ENCODE measurements at regions not wholly inside any gene's neighbourhood (a gene's known extent, or its start where the extent isn't known, plus 50 kb on each side); places are given as distances from the start of the nearest gene placed in this dataset.

DNA sequence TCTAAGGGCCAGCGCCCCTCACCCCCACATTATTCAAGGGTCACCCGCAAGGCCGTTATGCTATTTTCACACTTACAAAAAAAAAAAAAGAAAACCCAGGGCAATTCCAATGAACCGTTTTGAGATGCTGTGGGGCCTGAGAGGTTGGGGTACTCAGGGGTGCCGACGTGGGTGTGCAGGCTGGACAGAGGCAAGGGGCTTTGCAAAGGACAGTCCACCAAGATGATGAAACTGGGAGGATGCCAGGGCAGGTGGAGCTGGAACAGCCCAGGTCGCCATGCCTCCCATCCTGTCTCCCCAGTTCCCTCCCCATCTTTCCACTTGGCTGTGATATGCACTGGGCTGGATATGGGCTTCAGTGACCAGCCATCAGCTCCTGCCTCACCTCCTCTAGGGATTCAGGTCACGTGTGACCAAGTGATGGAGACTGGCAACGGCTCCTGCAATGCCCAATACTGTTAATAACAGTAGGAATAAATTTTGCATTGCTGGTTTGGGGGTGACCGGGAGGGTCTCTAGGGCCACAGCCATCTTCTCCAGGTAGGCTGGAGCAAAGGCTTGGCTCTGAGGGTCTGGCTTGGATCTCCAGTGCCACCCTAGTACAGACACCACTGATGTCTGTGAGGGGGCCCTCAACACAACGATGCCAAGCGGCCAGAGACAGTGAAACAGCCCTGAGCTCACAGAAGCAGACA lies 151.3 kb upstream of the TNRC6C start:
- DNase-seq (ENCODE audit: low read depth in 1 of 2, low spot score in 1 of 2), result no peak
- TF ChIP-seq JUND (IDR thresholded peaks at IDR 0.05; ENCODE audit: low read depth), result no peak
- in situ Hi-C loops (cut with HindIII; ENCODE audit: low pct_unique_long_range_greater_than_20kb, low sequenced_read_pairs), result no loop called here

DNA sequence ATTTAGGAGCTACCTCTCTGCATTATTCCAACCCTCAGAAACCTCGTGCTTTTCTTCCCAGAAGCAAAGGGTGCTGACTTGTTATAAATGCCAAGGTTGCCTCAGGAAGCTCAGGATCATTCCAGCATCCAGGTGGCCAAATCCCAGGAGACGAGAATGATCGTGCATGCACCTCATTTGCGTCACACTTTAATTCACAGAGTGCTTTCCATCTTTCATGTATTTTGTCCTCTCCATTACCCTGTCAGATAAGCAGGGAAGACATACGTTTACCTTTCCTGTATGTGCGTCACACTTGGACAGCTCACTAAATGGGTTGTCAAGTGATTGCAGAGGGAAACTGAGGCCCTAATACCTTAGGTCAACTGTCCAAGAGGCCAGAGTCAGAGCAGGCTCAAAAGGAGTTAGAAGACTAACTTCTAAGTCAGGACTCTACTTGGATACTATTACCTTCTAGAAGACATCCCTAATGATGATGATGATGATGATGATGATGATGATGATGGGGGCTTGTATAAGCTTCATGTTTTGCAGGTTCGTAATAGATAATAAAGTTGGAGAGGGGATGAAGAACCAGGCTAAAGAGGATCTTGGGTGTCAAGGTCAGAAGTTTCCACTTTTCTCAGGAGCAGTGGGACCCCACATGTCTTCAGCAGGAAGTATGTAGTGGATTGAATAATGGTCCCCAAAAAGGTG lies 150.6 kb upstream of the TNRC6C start:
- in situ Hi-C loops (cut with HindIII; ENCODE audit: low pct_unique_long_range_greater_than_20kb, low sequenced_read_pairs), result no loop called here
- no peak for TF ChIP-seq JUND (IDR thresholded peaks at IDR 0.05; ENCODE audit: low read depth)
- no peak for DNase-seq (ENCODE audit: low read depth in 1 of 2, low spot score in 1 of 2)

DNA sequence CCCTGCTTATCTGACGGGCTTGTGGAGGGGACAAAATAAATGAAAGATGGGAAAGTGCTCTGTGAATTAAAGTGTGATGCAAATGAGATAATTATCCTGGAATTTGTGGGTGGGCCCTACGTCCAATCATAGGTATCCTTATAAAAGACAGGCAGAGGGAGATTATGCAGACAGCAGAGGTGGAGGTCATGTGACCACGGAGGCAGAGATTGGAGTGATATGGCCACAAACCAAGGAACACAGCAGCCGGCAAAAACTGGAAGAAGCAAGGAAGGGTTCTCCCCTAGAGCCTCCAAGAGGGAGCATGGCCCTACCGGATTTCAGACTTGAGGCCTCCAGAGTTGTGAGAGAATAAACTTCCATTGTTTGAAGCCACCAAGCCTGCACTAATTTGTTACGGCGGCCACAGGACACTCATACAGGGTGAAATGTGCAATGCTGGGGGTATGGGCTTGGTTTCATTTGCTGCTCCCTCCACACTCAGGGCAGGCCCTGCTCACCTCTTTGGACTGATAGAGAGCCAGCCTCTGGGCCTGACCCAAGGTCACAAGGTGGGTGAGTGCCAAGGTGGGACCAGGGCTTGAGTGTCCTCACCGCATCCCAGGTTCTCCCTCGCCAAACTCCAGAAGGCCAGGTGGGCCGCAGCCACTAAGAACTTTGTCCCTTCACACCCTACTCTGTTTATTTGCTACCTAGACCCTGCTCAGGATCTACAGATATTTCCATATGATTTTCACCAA lies 149.6 kb upstream of the TNRC6C start:
- in situ Hi-C loops (cut with HindIII; ENCODE audit: low pct_unique_long_range_greater_than_20kb, low sequenced_read_pairs), result no loop called here
- DNase-seq (ENCODE audit: low read depth in 1 of 2, low spot score in 1 of 2), result no peak
- no peak for TF ChIP-seq JUND (IDR thresholded peaks at IDR 0.05; ENCODE audit: low read depth)

DNA sequence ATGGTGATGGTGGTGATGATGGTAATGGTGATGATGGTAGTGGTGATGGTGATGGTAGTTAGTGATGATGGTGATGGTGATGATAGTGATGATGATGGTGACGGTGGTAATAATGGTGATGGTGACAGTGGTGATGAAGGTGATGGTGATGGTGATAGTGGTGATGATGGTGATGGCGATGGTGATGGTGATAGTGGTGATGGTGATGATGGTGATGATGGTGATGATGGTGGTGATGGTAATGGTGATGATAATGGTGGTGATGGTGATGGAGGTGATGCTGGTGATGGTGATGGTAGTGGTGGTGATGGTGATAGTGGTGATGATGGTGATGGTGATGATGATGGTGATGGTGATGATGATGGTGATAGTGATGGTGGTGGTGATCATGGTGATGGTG lies 148.7 kb upstream of the TNRC6C start:
- DNase-seq (ENCODE audit: low read depth in 1 of 2, low spot score in 1 of 2), result no peak
- in situ Hi-C loops (cut with HindIII; ENCODE audit: low pct_unique_long_range_greater_than_20kb, low sequenced_read_pairs), result no loop called here
- TF ChIP-seq JUND (IDR thresholded peaks at IDR 0.05; ENCODE audit: low read depth), result no peak

DNA sequence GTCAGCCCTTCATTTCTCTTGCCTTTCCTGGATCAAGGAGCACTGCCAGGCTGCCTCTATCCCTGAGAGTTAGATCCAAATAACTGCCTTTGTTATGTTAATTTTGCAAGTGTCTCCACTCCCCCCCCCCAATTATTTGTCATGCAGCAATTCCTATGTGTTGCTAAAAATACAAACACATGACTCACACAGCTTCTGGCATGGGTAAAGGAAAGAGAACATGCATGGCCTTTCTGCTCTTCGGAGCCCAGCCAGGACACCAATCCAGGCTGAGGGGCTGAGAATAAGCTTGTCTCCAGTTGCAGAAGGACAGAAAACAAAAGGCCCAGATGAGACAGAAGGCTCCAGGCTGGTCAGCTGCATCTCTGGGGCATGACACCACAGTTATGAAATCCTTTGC lies 148.0 kb upstream of the TNRC6C start:
- no peak for TF ChIP-seq JUND (IDR thresholded peaks at IDR 0.05; ENCODE audit: low read depth)
- in situ Hi-C loops (cut with HindIII; ENCODE audit: low pct_unique_long_range_greater_than_20kb, low sequenced_read_pairs), result no loop called here
- DNase-seq (ENCODE audit: low read depth in 1 of 2, low spot score in 1 of 2), result no peak

DNA sequence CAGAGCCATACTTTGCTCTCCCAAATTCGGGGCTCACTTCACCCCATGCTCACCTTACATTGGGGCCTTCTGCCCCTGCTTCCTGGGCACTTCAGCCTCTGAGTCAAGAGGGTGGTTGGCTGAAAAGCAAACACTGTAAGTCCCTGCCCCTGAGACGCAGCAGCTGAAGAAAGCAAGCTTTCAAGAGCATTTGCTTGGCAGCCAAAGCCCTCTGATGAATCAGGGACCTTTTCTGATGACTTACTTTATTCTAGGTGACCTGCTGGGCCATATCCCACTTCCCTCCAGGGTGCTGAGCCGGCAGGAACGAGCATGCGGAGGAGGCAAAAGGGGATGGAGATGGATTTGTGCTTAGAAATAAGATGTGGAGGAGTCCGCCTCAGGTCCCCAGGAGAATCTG lies 147.0 kb upstream of the TNRC6C start:
- TF ChIP-seq JUND (IDR thresholded peaks at IDR 0.05; ENCODE audit: low read depth), result no peak
- no peak for DNase-seq (ENCODE audit: low read depth in 1 of 2, low spot score in 1 of 2)
- in situ Hi-C loops (cut with HindIII; ENCODE audit: low pct_unique_long_range_greater_than_20kb, low sequenced_read_pairs), result no loop called here

DNA sequence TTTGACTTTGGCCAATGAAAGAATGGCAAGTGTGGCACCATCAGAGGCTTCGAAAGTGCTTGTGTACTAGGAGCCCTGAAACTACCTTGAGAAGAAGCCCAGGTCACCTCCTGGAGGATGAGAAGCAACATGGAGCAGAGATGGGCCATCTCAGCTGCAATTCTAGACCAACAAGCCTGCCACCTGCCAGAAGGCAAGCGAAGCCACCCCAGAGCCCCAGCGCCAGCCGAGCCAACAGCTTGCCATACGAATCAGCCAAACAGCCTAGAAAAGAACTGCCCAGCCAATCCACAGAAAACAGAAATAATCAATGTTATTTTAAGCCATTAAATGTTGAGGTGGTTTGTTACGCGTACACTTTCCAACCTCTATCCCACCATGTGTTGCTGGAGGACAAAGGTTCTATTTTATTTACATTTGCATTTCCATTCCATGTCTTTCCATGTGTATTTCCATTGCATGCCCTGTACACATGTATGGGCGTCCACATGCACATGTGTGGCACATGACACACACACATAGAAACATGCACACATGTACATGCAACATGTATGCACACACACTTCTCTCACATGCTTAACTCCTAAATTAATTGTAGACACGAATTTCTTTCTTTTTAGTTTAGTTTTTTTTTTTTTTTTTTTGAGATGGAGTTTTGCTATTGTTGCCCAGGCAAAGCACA lies 144.3 kb upstream of the TNRC6C start:
- in situ Hi-C loops (cut with HindIII; ENCODE audit: low pct_unique_long_range_greater_than_20kb, low sequenced_read_pairs), result no loop called here
- DNase-seq (ENCODE audit: low read depth in 1 of 2, low spot score in 1 of 2), result no peak

DNA sequence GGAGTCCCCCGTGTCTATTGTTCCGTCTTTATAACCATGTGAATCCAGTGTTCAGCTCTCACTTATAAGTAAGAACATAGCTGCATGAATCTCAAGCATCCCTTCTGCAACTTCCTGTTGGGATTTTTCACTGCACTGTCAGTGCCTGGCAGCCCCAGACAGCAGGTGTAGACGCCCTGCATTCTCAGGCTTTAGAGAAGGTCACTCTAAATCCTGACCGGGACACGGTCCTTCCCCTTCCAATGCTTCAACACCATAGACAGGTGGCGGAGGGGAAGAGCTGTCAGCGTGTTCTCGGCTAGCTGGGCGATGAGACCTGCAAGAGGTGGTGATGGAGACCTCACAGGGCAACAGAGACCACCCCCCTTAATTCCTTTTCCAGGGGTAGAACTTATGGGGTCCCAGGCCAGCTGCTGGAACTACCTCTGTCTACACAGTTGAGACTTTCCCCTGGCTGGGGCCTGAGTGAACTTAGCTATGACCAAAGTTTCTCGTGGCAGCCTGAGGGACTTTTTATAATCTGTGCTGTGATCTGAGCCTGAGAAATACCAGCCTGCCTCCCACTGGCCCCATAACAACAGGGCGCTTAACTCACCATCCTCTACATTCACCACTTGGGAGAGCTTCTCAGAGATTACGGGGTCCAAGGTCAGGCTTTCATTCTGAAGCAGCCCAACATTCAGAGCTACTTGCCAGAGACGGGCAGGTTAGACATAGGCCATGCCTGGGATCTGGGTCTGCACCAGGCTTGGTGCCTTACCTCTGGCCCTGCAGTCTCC lies 143.2 kb upstream of the TNRC6C start:
- no peak for TF ChIP-seq JUND (IDR thresholded peaks at IDR 0.05; ENCODE audit: low read depth)
- DNase-seq (ENCODE audit: low read depth in 1 of 2, low spot score in 1 of 2), result peak in 1 of 2 experiments; percentile 34
- in situ Hi-C loops (cut with HindIII; ENCODE audit: low pct_unique_long_range_greater_than_20kb, low sequenced_read_pairs), result no loop called here

More for the DNA sequence above, 144.3 kb upstream of the TNRC6C start:
- TF ChIP-seq JUND (IDR thresholded peaks at IDR 0.05; ENCODE audit: low read depth), result no peak

DNA sequence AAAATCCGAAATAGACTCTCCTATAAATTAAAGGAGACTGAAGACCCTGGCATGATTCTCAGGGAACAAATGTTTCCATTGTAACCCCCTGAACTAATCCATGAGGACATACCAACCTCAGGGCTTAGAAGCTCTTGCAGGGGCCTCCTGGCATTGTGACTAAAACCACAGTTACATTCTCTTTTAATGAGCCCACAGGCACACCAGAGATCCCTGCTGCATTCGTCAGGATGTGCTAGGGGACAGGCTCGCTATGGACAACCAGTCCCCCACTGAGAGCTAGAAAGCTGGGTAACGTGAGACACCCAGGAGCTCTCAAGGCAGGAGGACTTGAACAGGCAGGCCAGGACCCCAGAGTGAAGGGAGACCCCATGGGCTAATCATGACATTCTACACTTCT lies 140.6 kb upstream of the TNRC6C start:
- no peak for DNase-seq (ENCODE audit: low read depth in 1 of 2, low spot score in 1 of 2)
- in situ Hi-C loops (cut with HindIII; ENCODE audit: low pct_unique_long_range_greater_than_20kb, low sequenced_read_pairs), result no loop called here
- TF ChIP-seq JUND (IDR thresholded peaks at IDR 0.05; ENCODE audit: low read depth), result no peak

DNA sequence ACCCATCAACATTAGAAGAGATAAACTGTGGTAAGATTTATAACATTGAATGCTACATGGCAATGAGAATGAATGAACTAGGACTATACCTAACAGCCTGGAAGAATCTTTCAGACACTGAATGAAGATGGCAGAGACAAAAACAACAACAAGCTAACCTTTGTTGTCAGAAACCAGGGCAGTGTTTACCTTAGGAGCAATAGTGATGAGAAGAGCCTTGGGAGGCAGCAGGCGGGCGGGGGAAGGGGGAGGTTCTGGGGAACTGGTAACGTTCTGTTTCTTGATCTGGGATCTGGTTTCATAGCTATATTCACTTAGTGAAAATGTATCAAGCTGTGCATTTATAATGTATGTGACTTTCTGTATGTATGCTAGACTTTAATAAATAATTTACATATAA lies 139.0 kb upstream of the TNRC6C start:
- no peak for DNase-seq (ENCODE audit: low read depth in 1 of 2, low spot score in 1 of 2)
- in situ Hi-C loops (cut with HindIII; ENCODE audit: low pct_unique_long_range_greater_than_20kb, low sequenced_read_pairs), result no loop called here
- no peak for TF ChIP-seq JUND (IDR thresholded peaks at IDR 0.05; ENCODE audit: low read depth)

DNA sequence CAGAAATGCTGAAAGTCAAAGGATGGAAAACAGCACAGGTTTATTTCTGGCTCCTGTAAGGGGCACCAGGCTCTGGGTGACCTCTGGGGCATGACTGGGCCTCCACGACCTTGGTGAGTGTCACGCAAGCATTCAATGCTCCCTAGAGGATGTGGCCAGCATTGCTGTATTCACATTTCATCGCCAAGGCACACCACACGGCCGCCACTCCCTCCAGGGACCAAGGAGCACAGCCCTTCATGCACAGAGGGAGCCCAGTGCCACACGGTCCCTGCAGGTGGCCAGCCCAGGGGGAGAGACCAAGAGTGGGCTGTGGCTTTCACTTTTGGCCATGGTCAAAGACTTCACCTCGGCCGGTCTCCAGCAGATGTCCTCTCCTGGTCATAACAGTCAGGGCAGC lies 137.4 kb upstream of the TNRC6C start:
- in situ Hi-C loops (cut with HindIII; ENCODE audit: low pct_unique_long_range_greater_than_20kb, low sequenced_read_pairs), result no loop called here
- no peak for TF ChIP-seq JUND (IDR thresholded peaks at IDR 0.05; ENCODE audit: low read depth)
- DNase-seq (ENCODE audit: low read depth in 1 of 2, low spot score in 1 of 2), result peak; percentile 25 to 54

Data from T47D (cell line).